Loucy (cell line): ENCODE measurements at regions not wholly inside any gene's neighbourhood (a gene's known extent, or its start where the extent isn't known, plus 50 kb on each side); places are given as distances from the start of the nearest gene placed in this dataset.

Source experiments
- EZH2phosphoT487 ChIP-seq: fragments of 200-600 bp; IDR thresholded peaks from 2 replicates; pipeline ENCODE4 v1.6.1; 2018; ENCODE audit warnings: antibody characterized with exemption, mild to moderate bottlenecking, moderate library complexity, borderline replicate concordance
- TF ChIP-seq, protein P1 (sequence below): fragments of 200-600 bp; sonication (generic); conservative IDR thresholded peaks from 2 replicates; pipeline ENCODE4 v1.5.1; 2014; ENCODE audit warnings: mild to moderate bottlenecking, antibody characterized with exemption, low read length

DNA sequence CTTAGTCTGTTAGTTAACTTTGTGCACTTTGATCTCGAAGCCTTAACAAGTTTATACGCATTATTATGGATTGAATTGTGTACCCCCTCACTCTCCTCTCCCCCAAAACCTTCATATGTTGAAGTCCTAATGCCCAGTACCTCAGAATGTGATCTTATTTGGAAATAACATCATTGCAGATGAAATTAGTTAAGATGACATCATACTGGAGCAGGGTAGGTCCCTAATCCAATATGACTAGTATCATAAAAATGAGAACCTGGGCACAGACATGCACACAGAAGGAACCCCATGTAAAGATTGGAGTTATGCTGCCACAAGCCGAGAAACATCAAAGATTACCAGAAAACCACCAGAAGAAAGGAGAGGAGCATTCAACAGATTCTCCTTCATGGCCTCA, 85.8 kb upstream of the TSC22D1 start:
- TF ChIP-seq, protein P1, sequence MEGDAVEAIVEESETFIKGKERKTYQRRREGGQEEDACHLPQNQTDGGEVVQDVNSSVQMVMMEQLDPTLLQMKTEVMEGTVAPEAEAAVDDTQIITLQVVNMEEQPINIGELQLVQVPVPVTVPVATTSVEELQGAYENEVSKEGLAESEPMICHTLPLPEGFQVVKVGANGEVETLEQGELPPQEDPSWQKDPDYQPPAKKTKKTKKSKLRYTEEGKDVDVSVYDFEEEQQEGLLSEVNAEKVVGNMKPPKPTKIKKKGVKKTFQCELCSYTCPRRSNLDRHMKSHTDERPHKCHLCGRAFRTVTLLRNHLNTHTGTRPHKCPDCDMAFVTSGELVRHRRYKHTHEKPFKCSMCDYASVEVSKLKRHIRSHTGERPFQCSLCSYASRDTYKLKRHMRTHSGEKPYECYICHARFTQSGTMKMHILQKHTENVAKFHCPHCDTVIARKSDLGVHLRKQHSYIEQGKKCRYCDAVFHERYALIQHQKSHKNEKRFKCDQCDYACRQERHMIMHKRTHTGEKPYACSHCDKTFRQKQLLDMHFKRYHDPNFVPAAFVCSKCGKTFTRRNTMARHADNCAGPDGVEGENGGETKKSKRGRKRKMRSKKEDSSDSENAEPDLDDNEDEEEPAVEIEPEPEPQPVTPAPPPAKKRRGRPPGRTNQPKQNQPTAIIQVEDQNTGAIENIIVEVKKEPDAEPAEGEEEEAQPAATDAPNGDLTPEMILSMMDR = no peak
- TF ChIP-seq EZH2phosphoT487 = no peak
